Naive B cell (primary cell): ENCODE measurements at regions not wholly inside any gene's neighbourhood (a gene's known extent, or its start where the extent isn't known, plus 50 kb on each side); places are given as distances from the start of the nearest gene placed in this dataset.
"Not testable (repeated sequence)": the region's sequence is repeated elsewhere in the genome, so short reads cannot be mapped to it uniquely, and the experiment has no call there.

Source experiments
- ATAC-seq, 2 donors: fragments of 150-1000 bp; cut with Tn5 transposase; 2 replicates each; pipeline ENCODE4 v1.10.0; 2021; ENCODE audit warnings: low read depth in 2 of 2, mild to moderate bottlenecking in 2 of 2, moderate library complexity in 2 of 2
- DNase-seq: peaks from one replicate; pipeline ENCODE4 v3.0.0; 2022
- H3K27ac Mint-ChIP-seq, 6 donors: one replicate each; pipeline ENCODE4 v1.8.0; 2020 to 2022; ENCODE audit warnings: mild to moderate bottlenecking in 6 of 6, mixed read lengths in 6 of 6, moderate library complexity in 5 of 6, inconsistent platforms in 2 of 6
- H3K27me3 Mint-ChIP-seq, 3 donors: one replicate each; pipeline ENCODE4 v1.8.0; 2021 to 2022; ENCODE audit warnings: mixed read lengths in 3 of 3, mild to moderate bottlenecking in 1 of 3
- H3K36me3 Mint-ChIP-seq, 2 donors: one replicate each; pipeline ENCODE4 v1.8.0; 2020 to 2022; ENCODE audit warnings: mixed read lengths in 2 of 2, inconsistent platforms in 1 of 2, mild to moderate bottlenecking in 1 of 2
- H3K4me1 Mint-ChIP-seq, 3 donors: one replicate each; pipeline ENCODE4 v1.8.0; 2020 to 2022; ENCODE audit warnings: mixed read lengths in 3 of 3, inconsistent platforms in 1 of 3, mild to moderate bottlenecking in 1 of 3, moderate library complexity in 1 of 3
- H3K4me3 Mint-ChIP-seq, 8 donors: one replicate each; pipeline ENCODE4 v1.8.0; 2020 to 2022; ENCODE audit warnings: mild to moderate bottlenecking in 8 of 8, mixed read lengths in 8 of 8, moderate library complexity in 8 of 8, inconsistent platforms in 2 of 8
- H3K9me3 Mint-ChIP-seq, 7 donors: one replicate each; pipeline ENCODE4 v1.8.0; 2020 to 2022; ENCODE audit warnings: mixed read lengths in 7 of 7, mild to moderate bottlenecking in 5 of 7, inconsistent platforms in 2 of 7, moderate library complexity in 1 of 7

DNA sequence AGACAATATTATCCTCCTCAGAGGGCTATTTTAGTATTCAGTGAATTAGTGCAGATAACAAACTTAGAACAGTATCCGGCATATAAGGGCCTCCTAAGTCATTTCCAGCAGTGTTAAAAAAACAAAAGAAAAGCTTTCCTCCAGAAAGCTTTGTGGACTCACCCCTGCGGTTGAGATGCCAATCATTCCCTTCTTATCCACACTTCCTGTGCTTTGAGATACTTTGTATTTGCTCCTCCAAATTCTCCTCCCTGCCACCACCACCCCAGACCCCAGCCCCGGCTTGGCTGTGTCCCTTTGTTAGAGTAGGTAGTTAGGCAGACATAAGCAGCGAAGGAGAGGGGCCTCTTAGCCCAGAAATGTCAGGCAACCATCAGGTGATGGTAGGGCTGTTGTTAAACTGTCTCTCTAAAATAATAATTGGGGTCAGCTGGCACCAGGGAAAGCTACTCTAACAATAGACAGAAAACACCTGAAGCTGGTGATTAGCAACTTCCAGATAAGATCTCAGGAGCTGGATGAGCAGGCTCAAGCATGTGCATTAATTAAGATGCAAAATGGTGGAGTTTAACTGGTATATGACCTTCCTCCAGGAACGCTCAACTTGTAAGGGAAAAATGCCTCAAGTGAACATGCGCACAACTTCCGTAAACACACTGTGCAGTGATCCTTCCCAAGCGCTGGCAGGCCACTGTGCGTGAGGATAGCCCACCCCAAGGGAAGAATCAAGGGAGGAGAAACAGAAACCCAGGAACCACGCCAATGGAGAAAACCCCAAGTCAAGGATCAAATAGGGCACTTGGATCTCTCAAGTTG, 152.1 kb upstream of the EEA1 start:
- H3K27ac Mint-ChIP-seq: no peak overlapping the region
- ATAC-seq (no peak), DNase-seq (no peak)
- peaks cover 0 to under 1% of the 10 kb centered on the region in 2 donors for H3K36me3 Mint-ChIP-seq
- H3K4me1 Mint-ChIP-seq: no peaks in the 10 kb centered on the region
- H3K27me3 Mint-ChIP-seq: peaks cover 0 to 6% (median 2%) of the 10 kb centered on the region in 3 donors
- peaks cover under 1 to 10% (median 3%) of the 10 kb centered on the region in 7 donors for H3K9me3 Mint-ChIP-seq
- no peak overlapping the region for H3K4me3 Mint-ChIP-seq

DNA sequence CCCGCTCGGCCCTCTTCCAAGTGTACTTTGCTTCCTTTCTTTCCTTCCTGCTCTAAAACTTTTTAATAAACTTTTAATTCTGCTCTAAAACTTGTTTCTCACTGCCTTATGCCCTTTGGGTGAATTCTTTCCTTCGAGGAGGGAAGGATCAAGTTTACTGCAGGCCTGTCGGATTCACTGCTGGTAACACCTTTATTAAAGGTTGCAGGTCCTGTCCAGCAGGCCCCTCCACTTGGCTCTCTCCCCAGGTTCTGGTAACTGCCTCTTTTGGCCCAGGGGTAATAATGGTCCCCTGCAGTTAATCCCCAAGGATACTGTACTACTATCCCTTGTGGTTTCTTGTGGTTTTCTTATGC, 152.7 kb upstream of the EEA1 start:
- H3K4me1 Mint-ChIP-seq: no peaks in the 10 kb centered on the region
- peaks cover 0 to 6% of the 10 kb centered on the region in 2 donors for H3K36me3 Mint-ChIP-seq
- H3K27ac Mint-ChIP-seq: no peak overlapping the region
- no peak for DNase-seq
- H3K27me3 Mint-ChIP-seq: peaks cover 0 to 6% (median 0%) of the 10 kb centered on the region in 3 donors
- H3K9me3 Mint-ChIP-seq: peaks cover 4 to 16% (median 7%) of the 10 kb centered on the region in 7 donors
- H3K4me3 Mint-ChIP-seq: no peak overlapping the region
- no peak for ATAC-seq

DNA sequence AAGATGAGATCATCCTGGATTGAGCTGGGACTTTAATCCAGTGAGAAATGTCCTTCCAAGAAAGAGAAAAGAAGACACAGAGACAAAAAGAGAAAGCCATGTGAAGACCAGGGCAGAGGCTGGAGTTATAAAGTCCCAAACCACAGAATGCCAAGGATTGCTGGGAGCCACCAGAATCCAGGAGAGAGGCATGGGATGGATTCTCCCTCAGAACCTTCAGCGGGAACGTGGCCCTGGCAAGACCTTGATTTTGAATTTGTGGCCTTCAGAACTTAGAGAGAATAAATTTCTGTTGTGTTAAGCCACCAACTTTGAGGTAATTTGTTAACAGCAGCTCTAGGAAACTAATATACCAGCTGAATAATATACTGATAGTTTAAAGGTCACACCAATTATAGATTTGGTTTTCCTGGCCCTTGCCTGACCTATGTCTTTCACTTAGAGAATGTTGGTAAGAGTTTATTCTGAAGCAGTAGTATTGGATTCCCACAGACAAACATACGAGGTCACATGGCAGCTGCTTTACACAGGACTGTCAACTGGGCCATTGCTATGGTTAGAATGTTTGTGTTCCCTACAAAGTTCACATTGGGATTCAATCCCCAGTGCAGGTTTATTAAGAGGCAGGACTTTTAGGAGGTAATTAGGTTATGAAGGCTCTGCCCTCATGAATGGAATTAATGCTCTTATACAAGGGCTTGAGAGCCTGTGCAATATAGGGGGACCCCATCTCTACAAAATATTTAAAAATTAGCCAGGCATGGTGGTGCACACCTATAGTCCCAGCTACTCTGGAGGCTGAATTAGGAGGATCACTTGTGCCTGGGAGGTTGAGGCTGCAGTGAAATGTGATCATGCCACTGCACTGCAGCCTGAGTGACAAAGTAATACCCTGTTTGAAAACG, 156.5 kb upstream of the EEA1 start:
- no peaks in the 10 kb centered on the region for H3K4me1 Mint-ChIP-seq
- no peaks in the 10 kb centered on the region for H3K27me3 Mint-ChIP-seq
- no peak overlapping the region for H3K4me3 Mint-ChIP-seq
- H3K36me3 Mint-ChIP-seq: peaks cover 0 to 6% of the 10 kb centered on the region in 2 donors
- H3K9me3 Mint-ChIP-seq: peaks cover 4 to 16% (median 7%) of the 10 kb centered on the region in 7 donors
- ATAC-seq: no peak
- H3K27ac Mint-ChIP-seq: peak overlapping the region in 1 of 6 donors; percentile 22
- no peak for DNase-seq

DNA sequence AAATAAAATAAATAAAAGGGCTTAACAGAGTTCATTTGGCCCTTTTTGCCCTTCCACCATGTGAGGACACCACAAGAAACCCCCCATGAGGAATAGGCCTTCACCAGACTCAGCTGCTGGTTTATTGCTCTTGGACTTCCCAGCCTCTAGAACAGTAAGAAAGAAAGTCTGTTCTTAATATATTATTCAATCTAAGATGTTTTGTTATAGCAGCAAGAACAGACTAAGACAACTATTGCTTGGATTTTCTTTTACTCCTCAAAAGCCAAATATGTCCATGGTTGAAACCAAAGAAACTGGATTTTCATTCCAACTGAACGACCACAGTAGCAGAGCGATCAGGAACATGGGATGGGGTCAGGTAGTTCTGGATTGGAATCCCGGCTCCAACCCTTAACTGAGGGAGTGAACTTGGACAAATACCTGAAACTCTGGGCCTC, 157.2 kb upstream of the EEA1 start:
- Mint-ChIP-seq H3K36me3 (peaks cover 0 to 6% of the 10 kb centered on the region in 2 donors), H3K27ac (no peak overlapping the region), H3K9me3 (peaks cover 4 to 16% (median 7%) of the 10 kb centered on the region in 7 donors), H3K4me1 (no peaks in the 10 kb centered on the region), H3K27me3 (no peaks in the 10 kb centered on the region), H3K4me3 (no peak overlapping the region)
- no peak for DNase-seq
- ATAC-seq: no peak

DNA sequence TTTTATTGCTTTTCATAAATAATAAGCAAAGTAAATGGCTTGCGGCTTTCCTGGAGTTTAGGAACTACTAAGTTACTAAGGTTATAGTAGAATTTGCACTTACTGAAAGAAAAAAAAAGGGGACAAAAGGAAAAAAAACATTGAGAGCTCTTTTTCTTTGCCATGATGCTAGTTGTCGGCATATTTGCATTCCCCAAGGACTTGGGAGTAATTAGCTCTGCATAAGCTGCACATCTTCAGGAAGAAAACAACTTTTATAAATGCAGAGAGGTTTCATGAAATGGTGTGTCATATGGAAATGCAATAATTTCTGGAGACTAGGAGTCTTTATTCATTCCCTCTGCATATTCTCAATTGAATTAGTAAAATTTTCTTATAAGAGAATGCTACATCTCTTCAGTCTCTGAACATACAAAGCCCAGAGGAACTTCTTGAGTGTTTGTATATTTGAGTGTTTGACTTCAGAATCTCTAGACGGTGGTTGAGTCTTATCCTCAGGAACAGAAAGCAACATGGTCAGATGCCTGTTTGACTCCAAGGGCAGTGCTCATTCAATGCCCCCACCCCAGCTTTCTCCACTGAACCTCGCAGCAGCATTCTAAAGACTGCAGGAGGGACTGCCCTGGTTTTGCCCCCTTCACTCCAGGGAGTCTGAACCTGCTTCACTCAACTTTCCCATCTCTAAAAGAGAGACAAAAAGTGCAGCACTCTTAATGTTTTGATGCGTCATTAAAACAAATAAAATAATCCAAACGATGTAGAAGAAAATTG, 158.9 kb upstream of the EEA1 start:
- peaks cover 4 to 16% (median 7%) of the 10 kb centered on the region in 7 donors for H3K9me3 Mint-ChIP-seq
- no peak for ATAC-seq
- no peak overlapping the region for H3K27ac Mint-ChIP-seq

DNA sequence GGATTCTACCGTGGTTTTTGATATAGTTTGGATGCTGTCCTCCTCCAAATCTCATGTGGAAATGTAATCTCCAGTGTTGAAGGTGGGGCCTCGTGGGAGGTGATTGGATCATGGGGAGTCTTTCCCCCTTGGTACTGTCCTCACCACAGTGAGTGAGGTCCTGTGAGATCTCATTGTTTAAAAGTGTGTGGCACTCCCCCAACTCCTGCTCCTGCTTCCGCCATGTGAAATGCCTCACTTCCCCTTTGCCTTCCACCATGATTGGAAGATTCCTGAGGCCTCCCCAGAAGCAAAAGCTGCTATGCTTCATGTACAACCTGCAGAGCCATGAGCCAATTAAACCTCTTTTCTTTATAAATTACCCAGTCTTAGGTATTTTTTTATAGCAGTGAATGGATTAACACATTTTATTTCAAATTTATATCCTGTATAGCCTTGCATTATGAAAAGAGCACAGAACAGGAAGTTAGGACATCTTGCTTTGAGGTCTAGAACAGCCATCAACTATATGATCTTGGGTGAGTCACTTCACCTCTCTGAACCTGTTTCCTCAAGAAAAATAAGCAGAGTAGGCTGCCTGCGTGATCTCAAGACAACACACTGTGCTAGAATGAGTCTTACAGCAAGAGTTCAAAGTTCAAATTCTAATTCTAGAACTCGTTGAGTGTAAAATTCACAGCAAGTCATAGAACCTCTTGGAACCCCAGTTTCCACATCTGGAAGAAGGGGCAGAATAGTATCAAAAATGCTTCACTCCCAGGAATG, 160.9 kb upstream of the EEA1 start:
- DNase-seq: no peak
- no peak overlapping the region for H3K27ac Mint-ChIP-seq
- H3K4me3 Mint-ChIP-seq: no peak overlapping the region
- H3K27me3 Mint-ChIP-seq: no peaks in the 10 kb centered on the region
- peaks cover 0 to 6% of the 10 kb centered on the region in 2 donors for H3K36me3 Mint-ChIP-seq
- peaks cover 4 to 16% (median 7%) of the 10 kb centered on the region in 7 donors for H3K9me3 Mint-ChIP-seq
- peaks cover under 1 to 3% (median 1%) of the 10 kb centered on the region in 3 donors for H3K4me1 Mint-ChIP-seq
- no peak for ATAC-seq

More for the DNA sequence above, 158.9 kb upstream of the EEA1 start:
- Mint-ChIP-seq H3K27me3 (no peaks in the 10 kb centered on the region), H3K36me3 (peaks cover 0 to 6% of the 10 kb centered on the region in 2 donors), H3K4me3 (no peak overlapping the region), H3K4me1 (no peaks in the 10 kb centered on the region)
- no peak for DNase-seq

DNA sequence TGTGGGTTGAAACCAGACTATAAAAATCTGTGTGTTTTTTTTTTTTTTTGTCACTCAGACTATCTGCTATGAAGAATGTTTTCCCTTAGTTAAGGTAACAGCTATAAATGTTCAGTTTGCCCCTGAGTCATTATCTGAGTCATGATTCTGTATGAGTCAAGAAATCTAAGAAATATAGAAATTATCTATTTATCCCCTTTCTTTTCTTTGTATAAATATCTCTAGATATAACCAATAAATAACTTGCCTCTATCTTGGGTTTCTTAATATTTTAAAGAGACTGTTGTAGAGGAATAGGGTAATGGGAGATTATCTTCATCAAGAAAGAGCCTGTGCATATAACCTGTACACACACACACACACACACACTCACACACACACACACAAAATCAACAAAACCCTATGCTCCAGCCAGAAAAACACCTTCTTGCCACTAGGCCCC, 161.7 kb upstream of the EEA1 start:
- Mint-ChIP-seq H3K9me3 (peaks cover 0 to 10% (median 7%) of the 10 kb centered on the region in 7 donors), H3K27ac (no peak overlapping the region), H3K4me3 (no peak overlapping the region), H3K27me3 (no peaks in the 10 kb centered on the region), H3K36me3 (peaks cover 0 to 6% of the 10 kb centered on the region in 2 donors), H3K4me1 (peaks cover 6 to 9% (median 7%) of the 10 kb centered on the region in 3 donors)
- no peak for ATAC-seq
- DNase-seq: no peak

DNA sequence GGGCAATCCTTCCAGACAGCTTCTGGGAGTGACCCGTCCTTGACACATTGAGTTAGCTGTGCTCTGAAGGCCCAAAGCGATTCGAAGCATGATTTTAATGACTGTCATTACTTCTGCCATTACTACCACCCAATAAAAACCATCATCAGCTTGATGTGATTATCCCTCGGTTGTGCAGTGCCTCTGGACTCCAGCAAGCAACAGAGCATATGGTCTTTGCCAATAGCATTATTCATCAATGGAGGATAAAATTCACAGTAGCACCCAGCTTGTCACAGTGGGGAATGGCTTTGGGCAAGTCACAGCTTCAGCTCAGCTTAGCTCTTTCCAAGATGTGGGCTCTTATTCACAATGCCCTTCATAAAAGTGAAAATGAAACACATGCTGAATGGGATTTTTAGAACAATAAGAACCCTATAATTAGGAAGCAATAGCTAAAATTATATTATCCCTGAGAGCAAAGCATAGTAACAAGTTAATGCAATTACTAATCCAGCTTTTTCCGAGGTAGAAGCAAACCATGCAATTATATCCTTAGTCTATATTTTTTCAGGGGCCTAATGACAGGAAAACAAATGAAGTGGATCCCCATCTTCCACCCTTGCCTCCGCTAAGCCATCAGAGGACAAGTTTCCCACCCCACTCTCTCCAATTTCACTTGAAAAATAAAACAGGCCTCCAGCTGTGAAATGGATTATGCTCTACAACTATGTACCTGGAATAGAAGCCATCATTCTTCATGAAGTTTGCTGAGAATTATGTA, 163.0 kb upstream of the EEA1 start:
- no peak for DNase-seq
- Mint-ChIP-seq H3K4me1 (peaks cover 6 to 9% (median 7%) of the 10 kb centered on the region in 3 donors), H3K4me3 (peak overlapping the region in 1 of 8 donors; percentile 37), H3K27ac (no peak overlapping the region), H3K9me3 (peaks cover 0 to 1% (median 0%) of the 10 kb centered on the region in 7 donors), H3K27me3 (no peaks in the 10 kb centered on the region), H3K36me3 (no peaks in the 10 kb centered on the region)
- no peak for ATAC-seq

DNA sequence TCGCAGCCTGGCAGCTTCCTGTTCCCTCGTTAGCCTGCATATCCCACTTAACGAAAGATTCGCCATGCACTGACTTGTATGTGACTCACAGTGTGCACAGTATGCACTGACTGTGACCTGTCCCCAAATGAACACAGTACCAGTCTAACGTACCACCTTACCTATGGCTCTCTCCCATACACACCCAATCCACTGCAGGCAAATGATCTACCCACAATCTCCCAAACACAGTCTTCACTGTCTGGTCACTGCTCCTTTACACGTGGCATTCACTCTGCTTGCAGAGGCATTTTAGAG, 163.5 kb upstream of the EEA1 start:
- Mint-ChIP-seq H3K36me3 (no peaks in the 10 kb centered on the region), H3K4me1 (peaks cover 6 to 9% (median 7%) of the 10 kb centered on the region in 3 donors), H3K9me3 (peaks cover 0 to 1% (median 0%) of the 10 kb centered on the region in 7 donors), H3K27me3 (no peaks in the 10 kb centered on the region), H3K27ac (no peak overlapping the region), H3K4me3 (no peak overlapping the region)
- ATAC-seq (no peak), DNase-seq (no peak)

DNA sequence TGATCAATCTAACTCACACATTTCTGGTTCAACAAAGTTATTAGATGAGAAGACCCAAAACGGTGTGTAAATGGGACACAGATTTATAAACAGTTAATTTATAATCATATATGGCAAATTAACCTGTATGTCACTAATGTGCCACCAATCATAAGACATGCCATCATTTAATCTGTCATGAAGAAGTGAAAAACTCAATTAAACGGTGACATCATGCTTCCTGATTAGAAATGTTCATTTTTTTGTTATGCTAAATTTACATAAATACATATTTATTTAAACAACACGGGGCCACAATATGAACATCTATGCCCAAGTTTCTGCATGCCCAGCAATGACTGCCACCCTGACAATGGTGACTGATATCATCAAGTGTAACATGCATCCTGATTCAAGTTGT, 164.1 kb upstream of the EEA1 start:
- ATAC-seq (no peak), DNase-seq (no peak)
- no peaks in the 10 kb centered on the region for H3K36me3 Mint-ChIP-seq
- H3K27me3 Mint-ChIP-seq: no peaks in the 10 kb centered on the region
- H3K4me3 Mint-ChIP-seq: no peak overlapping the region
- H3K9me3 Mint-ChIP-seq: peaks cover 0 to 1% (median 0%) of the 10 kb centered on the region in 7 donors
- peaks cover 10 to 11% (median 10%) of the 10 kb centered on the region in 3 donors for H3K4me1 Mint-ChIP-seq
- H3K27ac Mint-ChIP-seq: no peak overlapping the region

DNA sequence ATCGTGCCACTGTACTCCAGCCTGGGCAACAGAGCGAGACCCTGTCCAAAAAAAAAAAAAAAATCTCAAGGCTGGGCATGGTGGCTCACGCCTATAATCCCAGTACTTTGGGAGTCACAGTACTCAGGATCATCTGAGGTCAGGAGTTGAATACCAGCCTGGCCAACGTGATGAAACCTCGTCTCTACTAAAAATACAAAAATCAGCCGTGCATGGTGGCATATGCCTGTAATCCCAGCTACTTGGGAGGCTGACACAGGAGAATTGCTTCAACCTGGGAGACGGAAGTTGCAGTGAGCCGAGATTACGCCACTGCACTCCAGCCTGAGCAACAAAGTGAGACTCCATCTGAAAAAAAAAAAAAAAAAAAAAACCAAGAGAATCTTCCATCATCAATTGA, 165.1 kb upstream of the EEA1 start:
- not testable (repeated sequence) for H3K27me3 Mint-ChIP-seq, ATAC-seq, H3K36me3 Mint-ChIP-seq, DNase-seq, H3K9me3 Mint-ChIP-seq
- Mint-ChIP-seq H3K27ac (peak overlapping the region in 1 of 6 donors; percentile 17), H3K4me1 (peaks cover 13 to 15% (median 15%) of the 10 kb centered on the region in 3 donors), H3K4me3 (peak overlapping the region in 1 of 8 donors; percentile 3)
